HG03045 (cell line): ENCODE measurements at regions not wholly inside any gene's neighbourhood (a gene's known extent, or its start where the extent isn't known, plus 50 kb on each side); places are given as distances from the start of the nearest gene placed in this dataset.
"Not testable (repeated sequence)": the region's sequence is repeated elsewhere in the genome, so short reads cannot be mapped to it uniquely, and the experiment has no call there.

Experiments
- ATAC-seq: cut with Tn5 transposase; IDR thresholded peaks from one replicate; pipeline ENCODE4 v1.9.1; 2021; ENCODE audit warnings: mild to moderate bottlenecking, moderate library complexity; ENCODE audit not compliant: unreplicated experiment

GRCh38 chr4:3380336-3380735 is 61.4 kb upstream of the HGFAC start:
- not testable (repeated sequence) for ATAC-seq

GRCh38 chr4:3381208-3381607 is 60.6 kb upstream of the HGFAC start:
- ATAC-seq = not testable (repeated sequence)

GRCh38 chr4:3382251-3382650 is 59.5 kb upstream of the HGFAC start:
- ATAC-seq = no peak

GRCh38 chr4:3384391-3384770 is 57.4 kb upstream of the HGFAC start:
- ATAC-seq = no peak

- ATAC-seq = no peak
Observed at GRCh38 chr4:3384771-3385710, 56.7 kb upstream of the HGFAC start.

GRCh38 chr4:3385711-3386420 is 55.9 kb upstream of the HGFAC start:
- ATAC-seq = no peak

- no peak for ATAC-seq
Observed at GRCh38 chr4:3386526-3386925, 55.2 kb upstream of the HGFAC start.

GRCh38 chr4:3387154-3387942 is 54.4 kb upstream of the HGFAC start:
- peak; percentile 44 for ATAC-seq

GRCh38 chr4:3387943-3388361 is 53.8 kb upstream of the HGFAC start:
- ATAC-seq = peak; percentile 43

- ATAC-seq = no peak
Observed at GRCh38 chr4:3388471-3389232, 53.1 kb upstream of the HGFAC start.

- ATAC-seq = no peak
Observed at GRCh38 chr4:3389233-3390215, 52.2 kb upstream of the HGFAC start.

GRCh38 chr4:3390288-3390811 is 51.4 kb upstream of the HGFAC start:
- ATAC-seq = no peak

- ATAC-seq = no peak
Observed at GRCh38 chr4:3391422-3391821, 50.3 kb upstream of the HGFAC start.
